ENCODE measurements at regions not wholly inside any gene's neighbourhood (a gene's known extent, or its start where the extent isn't known, plus 50 kb on each side); places are given as distances from the start of the nearest gene placed in this dataset.
"Not testable (repeated sequence)": the region's sequence is repeated elsewhere in the genome, so short reads cannot be mapped to it uniquely, and the experiment has no call there.

GRCh38 chr3:154849408-154849807 lies 230.7 kb upstream of the MME start:
- no peak for DNase-seq (ENCODE audit: low read depth)
- TF ChIP-seq, protein P1, sequence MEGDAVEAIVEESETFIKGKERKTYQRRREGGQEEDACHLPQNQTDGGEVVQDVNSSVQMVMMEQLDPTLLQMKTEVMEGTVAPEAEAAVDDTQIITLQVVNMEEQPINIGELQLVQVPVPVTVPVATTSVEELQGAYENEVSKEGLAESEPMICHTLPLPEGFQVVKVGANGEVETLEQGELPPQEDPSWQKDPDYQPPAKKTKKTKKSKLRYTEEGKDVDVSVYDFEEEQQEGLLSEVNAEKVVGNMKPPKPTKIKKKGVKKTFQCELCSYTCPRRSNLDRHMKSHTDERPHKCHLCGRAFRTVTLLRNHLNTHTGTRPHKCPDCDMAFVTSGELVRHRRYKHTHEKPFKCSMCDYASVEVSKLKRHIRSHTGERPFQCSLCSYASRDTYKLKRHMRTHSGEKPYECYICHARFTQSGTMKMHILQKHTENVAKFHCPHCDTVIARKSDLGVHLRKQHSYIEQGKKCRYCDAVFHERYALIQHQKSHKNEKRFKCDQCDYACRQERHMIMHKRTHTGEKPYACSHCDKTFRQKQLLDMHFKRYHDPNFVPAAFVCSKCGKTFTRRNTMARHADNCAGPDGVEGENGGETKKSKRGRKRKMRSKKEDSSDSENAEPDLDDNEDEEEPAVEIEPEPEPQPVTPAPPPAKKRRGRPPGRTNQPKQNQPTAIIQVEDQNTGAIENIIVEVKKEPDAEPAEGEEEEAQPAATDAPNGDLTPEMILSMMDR (IDR thresholded peaks at IDR 0.05; ENCODE audit: control insufficient read depth, insufficient read depth, low read depth, low read length, missing control alignments): no peak
- H3K4me3 ChIP-seq (ENCODE audit: control insufficient read depth, low read depth, low read length): no peak overlapping the region

DNA sequence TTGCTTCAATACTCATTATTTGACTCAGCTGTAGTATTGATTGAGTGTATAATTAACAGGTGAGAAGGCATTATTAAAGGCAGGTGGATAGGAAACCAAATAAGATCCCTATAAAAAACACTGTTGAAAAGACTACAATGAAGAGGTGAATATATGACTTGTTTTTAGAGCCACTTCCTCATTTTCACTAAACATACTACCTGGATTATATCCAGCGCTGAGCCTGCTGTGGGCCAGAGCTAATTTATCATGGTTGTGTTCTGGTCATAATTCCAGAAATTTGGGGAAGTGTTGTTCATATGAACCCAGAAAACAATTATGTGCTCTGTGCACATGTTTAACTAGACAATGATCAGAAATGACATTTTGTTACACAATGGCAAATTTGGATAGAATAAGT lies 235.3 kb upstream of the MME start:
- no peak for DNase-seq (ENCODE audit: low read depth)
- H3K4me3 ChIP-seq (ENCODE audit: control insufficient read depth, low read depth, low read length): no peak overlapping the region
- TF ChIP-seq, protein P1 (IDR thresholded peaks at IDR 0.05; ENCODE audit: control insufficient read depth, insufficient read depth, low read depth, low read length, missing control alignments): no peak

DNA sequence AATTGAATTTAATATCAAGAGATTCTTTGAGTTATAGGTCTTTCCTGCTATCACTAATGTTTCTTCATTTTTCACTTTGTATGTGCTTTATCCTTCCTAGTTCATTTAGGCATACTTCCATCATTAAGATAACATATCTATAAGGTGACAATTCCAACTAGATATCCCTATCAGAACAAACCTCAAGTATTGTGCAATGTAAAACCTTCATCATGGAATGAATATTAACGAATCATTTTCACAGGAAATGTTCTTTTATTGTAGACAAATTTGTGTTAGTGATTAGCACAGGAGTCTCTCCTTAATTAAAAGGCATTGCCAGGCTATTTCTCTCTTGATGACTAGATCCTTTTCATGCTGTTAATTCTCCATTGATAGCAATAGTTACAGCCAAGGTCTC lies 236.5 kb upstream of the MME start:
- no peak overlapping the region for H3K4me3 ChIP-seq (ENCODE audit: control insufficient read depth, low read depth, low read length)
- DNase-seq (ENCODE audit: low read depth): no peak
- TF ChIP-seq, protein P1 (IDR thresholded peaks at IDR 0.05; ENCODE audit: control insufficient read depth, insufficient read depth, low read depth, low read length, missing control alignments): no peak

- TF ChIP-seq, protein P1 (IDR thresholded peaks at IDR 0.05; ENCODE audit: control insufficient read depth, insufficient read depth, low read depth, low read length, missing control alignments): no peak
- no peak overlapping the region for H3K4me3 ChIP-seq (ENCODE audit: control insufficient read depth, low read depth, low read length)
- no peak for DNase-seq (ENCODE audit: low read depth)
Observed at GRCh38 chr3:154842536-154842935, 237.6 kb upstream of the MME start.

DNA sequence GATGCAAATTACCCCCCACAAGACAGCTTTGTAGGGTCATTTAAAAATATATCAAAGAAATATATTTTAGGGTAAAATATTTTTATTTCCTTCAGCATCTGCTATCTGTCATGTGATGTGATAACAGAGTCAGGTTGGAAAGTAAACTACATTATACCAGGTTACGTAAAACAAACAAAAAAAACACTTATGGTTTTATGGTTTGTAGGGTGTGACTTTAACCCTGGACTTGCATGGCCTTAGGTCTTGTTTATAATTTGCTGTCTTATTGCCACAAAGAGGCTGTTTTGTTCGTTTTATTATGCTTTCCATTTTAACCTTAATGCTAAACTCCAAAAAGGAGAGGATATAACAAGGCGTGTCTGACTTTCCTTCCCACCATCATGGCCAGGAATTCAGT lies 244.5 kb upstream of the MME start:
- TF ChIP-seq, protein P1 (IDR thresholded peaks at IDR 0.05; ENCODE audit: control insufficient read depth, insufficient read depth, low read depth, low read length, missing control alignments): no peak
- H3K4me3 ChIP-seq (ENCODE audit: control insufficient read depth, low read depth, low read length): no peak overlapping the region
- DNase-seq (ENCODE audit: low read depth): no peak

- not testable (repeated sequence) for DNase-seq (ENCODE audit: low read depth); H3K4me3 ChIP-seq (ENCODE audit: control insufficient read depth, low read depth, low read length)
Observed at GRCh38 chr3:154834831-154835230, 245.3 kb upstream of the MME start.

DNA sequence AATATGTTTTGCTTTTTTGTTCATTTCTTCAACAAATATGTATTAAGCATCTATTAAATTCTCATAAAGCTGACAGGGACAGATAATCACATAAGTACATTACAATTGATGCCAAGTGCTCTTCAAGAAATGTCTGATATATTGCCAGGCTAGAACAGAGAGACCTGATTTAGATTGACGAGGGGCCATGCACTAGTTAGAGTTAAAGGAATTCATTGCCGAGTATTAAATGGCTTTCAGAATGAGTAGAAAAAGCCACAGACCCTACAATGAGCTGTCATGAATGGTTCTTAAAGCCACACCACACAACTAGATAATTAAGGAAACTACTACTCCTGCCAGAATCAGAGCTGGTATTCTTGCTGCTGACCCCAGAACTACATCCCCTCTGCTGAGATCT lies 250.2 kb upstream of the MME start:
- no peak overlapping the region for H3K4me3 ChIP-seq (ENCODE audit: control insufficient read depth, low read depth, low read length)
- TF ChIP-seq, protein P1 (IDR thresholded peaks at IDR 0.05; ENCODE audit: control insufficient read depth, insufficient read depth, low read depth, low read length, missing control alignments): no peak
- no peak for DNase-seq (ENCODE audit: low read depth)

Data from AG09309 (cell line).